Common myeloid progenitor, CD34-positive (primary cell): ENCODE measurements at regions not wholly inside any gene's neighbourhood (a gene's known extent, or its start where the extent isn't known, plus 50 kb on each side); places are given as distances from the start of the nearest gene placed in this dataset.

Source experiments
- CTCF ChIA-PET: fragments of 350-600 bp; sonication (Branson Sonifier 250); formaldehyde crosslinking; loops from one replicate; lab custom pipeline; 2021; ENCODE audit warnings: antibody characterized with exemption; lab: Charles Lee
- POLR2A ChIA-PET: fragments of 350-600 bp; sonication (Branson Sonifier 250); formaldehyde crosslinking; loops from one replicate; lab custom pipeline; 2021; ENCODE audit warnings: antibody characterized with exemption; lab: Charles Lee
- DNase-seq, 3 donors: peaks; one replicate each; pipeline versions ENCODE4 v3.0.0 to v3.0.0-alpha.2; 2013
- H3K27ac ChIP-seq, 2 experiments: 1 replicate in 1 of 2; 2 replicates in 1 of 2; pipeline ENCODE4 v1.7.0; 2013; ENCODE audit warnings: inconsistent platforms in 2 of 2, low read length in 2 of 2, mild to moderate bottlenecking in 2 of 2, low read depth in 1 of 2, moderate library complexity in 1 of 2; ENCODE audit not compliant: severe bottlenecking in 2 of 2, insufficient read depth in 1 of 2, poor library complexity in 1 of 2
- H3K27me3 ChIP-seq, 5 experiments: replicated peaks in 2 of 5; 1 replicate in 3 of 5; 2 replicates in 2 of 5; pipeline versions ENCODE4 v1.6.1 to v1.7.0; 2013; ENCODE audit warnings: low read length in 4 of 5, mild to moderate bottlenecking in 2 of 5, moderate library complexity in 2 of 5, inconsistent platforms in 1 of 5; ENCODE audit not compliant: insufficient read depth in 5 of 5, control insufficient read depth in 4 of 5
- H3K36me3 ChIP-seq, 4 experiments: 1 replicate in 2 of 4; 2 replicates in 2 of 4; pipeline versions ENCODE4 v1.6.1 to v1.7.0; 2013; ENCODE audit warnings: low read length in 3 of 4, control low read depth in 1 of 4, mild to moderate bottlenecking in 1 of 4; ENCODE audit not compliant: control insufficient read depth in 4 of 4, insufficient read depth in 4 of 4
- H3K4me1 ChIP-seq, 4 experiments: 1 replicate in 3 of 4; 2 replicates in 1 of 4; pipeline versions ENCODE4 v1.6.1 to v1.7.1; 2013; ENCODE audit warnings: low read length in 3 of 4, mild to moderate bottlenecking in 3 of 4, control low read depth in 1 of 4, inconsistent platforms in 1 of 4, moderate library complexity in 1 of 4; ENCODE audit not compliant: control insufficient read depth in 4 of 4, insufficient read depth in 4 of 4; ENCODE audit errors: control extremely low read depth in 1 of 4
- H3K4me3 ChIP-seq, 7 experiments: 1 replicate in 4 of 7; 2 replicates in 3 of 7; pipeline versions ENCODE4 v1.5.1 to v1.7.0; 2013; ENCODE audit warnings: mild to moderate bottlenecking in 7 of 7, low read length in 6 of 7, moderate library complexity in 6 of 7, inconsistent platforms in 2 of 7, low read depth in 2 of 7, control low read depth in 1 of 7; ENCODE audit not compliant: insufficient read depth in 4 of 7, control insufficient read depth in 1 of 7; ENCODE audit errors: extremely low read depth in 1 of 7
- H3K9me3 ChIP-seq, 5 experiments: 1 replicate in 4 of 5; 2 replicates in 1 of 5; pipeline versions ENCODE4 v1.6.1 to v1.7.1; 2013; ENCODE audit warnings: low read length in 4 of 5, mild to moderate bottlenecking in 2 of 5, inconsistent platforms in 1 of 5, low read depth in 1 of 5, moderate library complexity in 1 of 5; ENCODE audit not compliant: control insufficient read depth in 4 of 5, insufficient read depth in 2 of 5; ENCODE audit errors: control extremely low read depth in 1 of 5
- WGBS: methylation state at CpG from one replicate; pipeline ENCODE4 v1.1.5; 2013; ENCODE audit not compliant: insufficient coverage; 5-methylcytosine and 5-hydroxymethylcytosine counted together

GRCh38 chr3:194022816-194023215 is 113.1 kb upstream of the HES1 start:
- Histone ChIP-seq H3K27ac (no peak overlapping the region), H3K36me3 (no peaks in the 10 kb centered on the region), H3K4me3 (no peak overlapping the region), H3K9me3 (no peaks in the 10 kb centered on the region), H3K27me3 (no peaks in the 10 kb centered on the region), H3K4me1 (peaks cover 0 to 10% (median under 1%) of the 10 kb centered on the region in 4 experiments)
- no peak for DNase-seq
- ChIA-PET POLR2A (no interaction called here), CTCF (interaction anchor here (0.8 to 1.3 kb wide), 3 partner anchors 9 to 50 kb away, joined by 3 to 4 read pairs (median 3); no protein-coding TSS in a partner anchor)
- WGBS = 70% methylated on average over 5 of the region's 5 CpGs

- WGBS = 81% methylated on average over 3 of the region's 9 CpGs
- no peak overlapping the region for H3K4me3 ChIP-seq
- H3K27me3 ChIP-seq = no peaks in the 10 kb centered on the region
- CTCF ChIA-PET = interaction anchor here (0.9 to 2.0 kb wide), 2 partner anchors 9 to 27 kb away, joined by 3 to 4 read pairs; no protein-coding TSS in a partner anchor
- H3K27ac ChIP-seq = no peak overlapping the region
- POLR2A ChIA-PET = no interaction called here
- H3K36me3 ChIP-seq = no peaks in the 10 kb centered on the region
- peaks cover 0 to 10% (median under 1%) of the 10 kb centered on the region in 4 experiments for H3K4me1 ChIP-seq
- DNase-seq = peak in 2 of 3 donors; percentile 35 to 37
- peaks cover 0 to 1% (median 0%) of the 10 kb centered on the region in 5 experiments for H3K9me3 ChIP-seq
Measured at GRCh38 chr3:194023501-194024280, 112.3 kb upstream of the HES1 start.

GRCh38 chr3:194025119-194025518 is 110.8 kb upstream of the HES1 start:
- ChIA-PET POLR2A (no interaction called here), CTCF (interaction anchor here (1.2 to 2.0 kb wide), 2 partner anchors 10 to 12 kb away, joined by 3 to 4 read pairs; no protein-coding TSS in a partner anchor)
- H3K27me3 ChIP-seq = no peaks in the 10 kb centered on the region
- no peak overlapping the region for H3K27ac ChIP-seq
- peaks cover 0 to 2% (median 0%) of the 10 kb centered on the region in 5 experiments for H3K9me3 ChIP-seq
- DNase-seq = no peak
- no peak overlapping the region for H3K4me3 ChIP-seq
- H3K4me1 ChIP-seq = peaks cover 0 to 10% (median under 1%) of the 10 kb centered on the region in 4 experiments
- WGBS = 100% methylated on average over 1 of the region's 5 CpGs
- H3K36me3 ChIP-seq = no peaks in the 10 kb centered on the region

GRCh38 chr3:194025951-194026350 is 110.0 kb upstream of the HES1 start:
- no peaks in the 10 kb centered on the region for H3K27me3 ChIP-seq
- H3K9me3 ChIP-seq = peaks cover 0 to 2% (median 0%) of the 10 kb centered on the region in 5 experiments
- POLR2A ChIA-PET = no interaction called here
- no peak overlapping the region for H3K4me3 ChIP-seq
- no peak for DNase-seq
- H3K4me1 ChIP-seq = peaks cover 0 to 10% (median under 1%) of the 10 kb centered on the region in 4 experiments
- H3K27ac ChIP-seq = no peak overlapping the region
- H3K36me3 ChIP-seq = no peaks in the 10 kb centered on the region
- CTCF ChIA-PET = interaction anchor here (1.1 to 2.0 kb wide), 4 partner anchors 11 to 22 kb away, joined by 3 to 4 read pairs (median 4); no protein-coding TSS in a partner anchor
- WGBS = 100% methylated on average over 2 of the region's 3 CpGs

- no peak for DNase-seq
- no peaks in the 10 kb centered on the region for H3K27me3 ChIP-seq
- ChIA-PET POLR2A (no interaction called here), CTCF (interaction anchor here (0.9 to 1.1 kb wide), 2 partner anchors 22 to 26 kb away, joined by 3 read pairs; no protein-coding TSS in a partner anchor)
- H3K4me3 ChIP-seq = no peak overlapping the region
- peaks cover 6 to 15% (median 13%) of the 10 kb centered on the region in 4 experiments for H3K4me1 ChIP-seq
- WGBS = 90% methylated on average over 2 of the region's 2 CpGs
- H3K27ac ChIP-seq = no peak overlapping the region
- H3K36me3 ChIP-seq = no peaks in the 10 kb centered on the region
- peaks cover 0 to 2% (median 0%) of the 10 kb centered on the region in 5 experiments for H3K9me3 ChIP-seq
Measured at GRCh38 chr3:194028434-194029004, 107.4 kb upstream of the HES1 start.

- Histone ChIP-seq H3K36me3 (no peaks in the 10 kb centered on the region), H3K27me3 (no peaks in the 10 kb centered on the region), H3K9me3 (peaks cover 0 to 2% (median 0%) of the 10 kb centered on the region in 5 experiments), H3K4me1 (peaks cover 5 to 14% (median 12%) of the 10 kb centered on the region in 4 experiments), H3K4me3 (no peak overlapping the region), H3K27ac (no peak overlapping the region)
- ChIA-PET CTCF (interaction anchor here (1.3 kb wide), 1 partner anchor 19 kb away, joined by 5 read pairs; no protein-coding TSS in a partner anchor), POLR2A (interaction anchor here (0.6 kb wide), 1 partner anchor 36 kb away, joined by 3 read pairs; no protein-coding TSS in a partner anchor)
- no peak for DNase-seq
Measured at GRCh38 chr3:194029846-194030245, 106.1 kb upstream of the HES1 start.
